SJSA1 (cell line): ENCODE measurements at regions not wholly inside any gene's neighbourhood (a gene's known extent, or its start where the extent isn't known, plus 50 kb on each side); places are given as distances from the start of the nearest gene placed in this dataset.

Experiments used
- DNase-seq, 2 experiments: peaks; one replicate each; pipeline ENCODE4 v3.0.0-alpha.2; 2015 to 2020; ENCODE audit warnings: low spot score in 2 of 2, low read depth in 1 of 2
- H3K27ac ChIP-seq: fragments of 250-450 bp; sonication (Bioruptor Pico); 2 replicates; pipeline ENCODE4 v1.5.1; 2020; ENCODE audit warnings: mild to moderate bottlenecking, moderate library complexity
- H3K27me3 ChIP-seq: fragments of 250-450 bp; sonication (Bioruptor Pico); replicated peaks from 2 replicates; pipeline ENCODE4 v1.5.1; 2020; ENCODE audit warnings: mild to moderate bottlenecking, moderate library complexity
- H3K36me3 ChIP-seq: fragments of 250-450 bp; sonication (Bioruptor Pico); 2 replicates; pipeline ENCODE4 v1.5.1; 2020; ENCODE audit warnings: mild to moderate bottlenecking
- H3K4me1 ChIP-seq: fragments of 250-450 bp; sonication (Bioruptor Pico); replicated peaks from 2 replicates; pipeline ENCODE4 v1.6.1; 2021; ENCODE audit warnings: mild to moderate bottlenecking
- H3K4me3 ChIP-seq: fragments of 250-450 bp; sonication (Bioruptor Pico); 2 replicates; pipeline ENCODE4 v1.5.1; 2020; ENCODE audit warnings: mild to moderate bottlenecking
- H3K9me3 ChIP-seq: fragments of 250-450 bp; sonication (Bioruptor Pico); replicated peaks from 2 replicates; pipeline ENCODE4 v1.5.1; 2020; ENCODE audit warnings: mild to moderate bottlenecking

GRCh38 chr1:113255720-113256347 is 134.5 kb upstream of the MAGI3 start:
- Histone ChIP-seq H3K9me3 (no peaks in the 10 kb centered on the region), H3K4me3 (no peak overlapping the region), H3K4me1 (no peaks in the 10 kb centered on the region), H3K27me3 (peaks cover 5% of the 10 kb centered on the region; the same call in 1 of the 2 replicates), H3K27ac (no peak overlapping the region), H3K36me3 (no peaks in the 10 kb centered on the region)
- DNase-seq: no peak

GRCh38 chr1:113256348-113256729 is 134.0 kb upstream of the MAGI3 start:
- Histone ChIP-seq H3K27me3 (peaks cover 5% of the 10 kb centered on the region; the same call in 1 of the 2 replicates), H3K9me3 (no peaks in the 10 kb centered on the region), H3K4me3 (no peak overlapping the region), H3K36me3 (no peaks in the 10 kb centered on the region), H3K27ac (no peak overlapping the region), H3K4me1 (no peaks in the 10 kb centered on the region)
- no peak for DNase-seq

GRCh38 chr1:113259988-113260387 is 130.3 kb upstream of the MAGI3 start:
- DNase-seq: no peak
- H3K4me3 ChIP-seq: no peak overlapping the region
- H3K4me1 ChIP-seq: no peaks in the 10 kb centered on the region
- H3K27me3 ChIP-seq: peaks cover 5% of the 10 kb centered on the region; the same call in 1 of the 2 replicates
- no peaks in the 10 kb centered on the region for H3K9me3 ChIP-seq
- no peak overlapping the region for H3K27ac ChIP-seq
- no peaks in the 10 kb centered on the region for H3K36me3 ChIP-seq

- Histone ChIP-seq H3K27me3 (no peaks in the 10 kb centered on the region), H3K27ac (no peak overlapping the region), H3K9me3 (no peaks in the 10 kb centered on the region), H3K4me3 (no peak overlapping the region), H3K4me1 (no peaks in the 10 kb centered on the region), H3K36me3 (no peaks in the 10 kb centered on the region)
- DNase-seq: no peak
Measured at GRCh38 chr1:113265196-113265595, 125.1 kb upstream of the MAGI3 start.

- no peak overlapping the region for H3K4me3 ChIP-seq
- no peaks in the 10 kb centered on the region for H3K36me3 ChIP-seq
- H3K27ac ChIP-seq: no peak overlapping the region
- no peaks in the 10 kb centered on the region for H3K27me3 ChIP-seq
- no peak for DNase-seq
- no peaks in the 10 kb centered on the region for H3K4me1 ChIP-seq
- no peaks in the 10 kb centered on the region for H3K9me3 ChIP-seq
Measured at GRCh38 chr1:113266788-113267187, 123.5 kb upstream of the MAGI3 start.

GRCh38 chr1:113269168-113269963 is 120.9 kb upstream of the MAGI3 start:
- Histone ChIP-seq H3K27me3 (0 out of 2 replicates have a peak, but pooled peaks cover 6% of the 10 kb centered on the region), H3K9me3 (no peaks in the 10 kb centered on the region), H3K4me1 (no peaks in the 10 kb centered on the region), H3K4me3 (no peak overlapping the region), H3K36me3 (no peaks in the 10 kb centered on the region), H3K27ac (no peak overlapping the region)
- no peak for DNase-seq

- Histone ChIP-seq H3K9me3 (no peaks in the 10 kb centered on the region), H3K36me3 (no peaks in the 10 kb centered on the region), H3K27me3 (0 out of 2 replicates have a peak, but pooled peaks cover 6% of the 10 kb centered on the region), H3K4me3 (no peak overlapping the region), H3K27ac (no peak overlapping the region), H3K4me1 (no peaks in the 10 kb centered on the region)
- DNase-seq: no peak
Measured at GRCh38 chr1:113271039-113271438, 119.3 kb upstream of the MAGI3 start.

GRCh38 chr1:113275083-113275482 is 115.2 kb upstream of the MAGI3 start:
- no peaks in the 10 kb centered on the region for H3K36me3 ChIP-seq
- 0 out of 2 replicates have a peak, but pooled peaks cover 6% of the 10 kb centered on the region for H3K27me3 ChIP-seq
- no peak overlapping the region for H3K4me3 ChIP-seq
- H3K4me1 ChIP-seq: no peaks in the 10 kb centered on the region
- no peak for DNase-seq
- no peaks in the 10 kb centered on the region for H3K9me3 ChIP-seq
- no peak overlapping the region for H3K27ac ChIP-seq

GRCh38 chr1:113275691-113276090 is 114.6 kb upstream of the MAGI3 start:
- Histone ChIP-seq H3K4me1 (no peaks in the 10 kb centered on the region), H3K27me3 (0 out of 2 replicates have a peak, but pooled peaks cover 6% of the 10 kb centered on the region), H3K9me3 (no peaks in the 10 kb centered on the region), H3K27ac (no peak overlapping the region), H3K36me3 (no peaks in the 10 kb centered on the region), H3K4me3 (no peak overlapping the region)
- no peak for DNase-seq

- Histone ChIP-seq H3K4me3 (no peak overlapping the region), H3K9me3 (no peaks in the 10 kb centered on the region), H3K27ac (no peak overlapping the region), H3K27me3 (0 out of 2 replicates have a peak, but pooled peaks cover 6% of the 10 kb centered on the region), H3K36me3 (no peaks in the 10 kb centered on the region), H3K4me1 (no peaks in the 10 kb centered on the region)
- no peak for DNase-seq
Measured at GRCh38 chr1:113276507-113276906, 113.8 kb upstream of the MAGI3 start.

- H3K27ac ChIP-seq: no peak overlapping the region
- no peak overlapping the region for H3K4me3 ChIP-seq
- H3K9me3 ChIP-seq: no peaks in the 10 kb centered on the region
- H3K4me1 ChIP-seq: no peaks in the 10 kb centered on the region
- no peak for DNase-seq
- H3K36me3 ChIP-seq: no peaks in the 10 kb centered on the region
- H3K27me3 ChIP-seq: 0 out of 2 replicates have a peak, but pooled peaks cover 7% of the 10 kb centered on the region
Measured at GRCh38 chr1:113278371-113278770, 111.9 kb upstream of the MAGI3 start.

- no peaks in the 10 kb centered on the region for H3K4me1 ChIP-seq
- no peaks in the 10 kb centered on the region for H3K36me3 ChIP-seq
- no peak for DNase-seq
Measured at GRCh38 chr1:113278777-113279176, 111.5 kb upstream of the MAGI3 start.

GRCh38 chr1:113279776-113280391 is 110.4 kb upstream of the MAGI3 start:
- H3K4me1 ChIP-seq: no peaks in the 10 kb centered on the region
- H3K9me3 ChIP-seq: no peaks in the 10 kb centered on the region
- no peak overlapping the region for H3K27ac ChIP-seq
- DNase-seq: no peak
- no peaks in the 10 kb centered on the region for H3K36me3 ChIP-seq
- 0 out of 2 replicates have a peak, but pooled peaks cover 4% of the 10 kb centered on the region for H3K27me3 ChIP-seq
- H3K4me3 ChIP-seq: no peak overlapping the region

More at GRCh38 chr1:113278777-113279176, 111.5 kb upstream of the MAGI3 start:
- Histone ChIP-seq H3K27me3 (0 out of 2 replicates have a peak, but pooled peaks cover 4% of the 10 kb centered on the region), H3K4me3 (no peak overlapping the region), H3K27ac (no peak overlapping the region), H3K9me3 (no peaks in the 10 kb centered on the region)

- Histone ChIP-seq H3K9me3 (no peaks in the 10 kb centered on the region), H3K4me1 (no peaks in the 10 kb centered on the region), H3K4me3 (no peak overlapping the region), H3K27me3 (0 out of 2 replicates have a peak, but pooled peaks cover 4% of the 10 kb centered on the region), H3K27ac (no peak overlapping the region), H3K36me3 (no peaks in the 10 kb centered on the region)
- no peak for DNase-seq
Measured at GRCh38 chr1:113280581-113280980, 109.7 kb upstream of the MAGI3 start.
